HCT116 (cell line): ENCODE measurements at regions not wholly inside any gene's neighbourhood (a gene's known extent, or its start where the extent isn't known, plus 50 kb on each side); places are given as distances from the start of the nearest gene placed in this dataset.

ENCODE experiments used
- ATAC-seq: fragments of 200-7000 bp; cut with Tn5 transposase; 2 replicates; pipeline ENCODE4 v1.9.1; 2020; ENCODE audit warnings: mild to moderate bottlenecking, moderate library complexity
- BruUV-seq: library from RNA; stranded (reverse); fragments of 400-500 nt; replicated peaks from 2 replicates; lab custom pipeline; 2021; lab: Mats Ljungman, UMichigan
- CTCF ChIA-PET: fragments of 300-600 bp; sonication (Branson Sonifier 250); formaldehyde crosslinking; loops from one replicate; lab custom pipeline; 2021; ENCODE audit warnings: antibody characterized with exemption; lab: Charles Lee
- POLR2A ChIA-PET: fragments of 300-600, 350-600 bp; sonication (Branson Sonifier 250); formaldehyde crosslinking; loops from one replicate; lab custom pipeline; 2021; ENCODE audit warnings: antibody characterized with exemption; lab: Charles Lee
- RAD21 ChIA-PET, 2 experiments: fragments of 300-600 bp; sonication (Branson Sonifier 250); formaldehyde crosslinking; loops; one replicate each; lab custom pipeline; 2023; ENCODE audit warnings: low total read pairs in 2 of 2; ENCODE audit not compliant: uncharacterized antibody in 2 of 2, unreplicated experiment in 2 of 2, low non-redundant PET in 1 of 2; lab: Charles Lee
- DNase-seq: peaks from one replicate; pipeline ENCODE4 v3.0.0-alpha.2; 2010; ENCODE audit warnings: low read depth, low spot score
- H2AFZ ChIP-seq: fragments of 200-600 bp; shearing (Covaris generic), sonication (generic); 2 replicates; pipeline ENCODE4 v1.6.1; 2017; ENCODE audit warnings: low read depth, mixed run types, mixed read lengths, antibody characterized with exemption, low read length; ENCODE audit not compliant: poor library complexity, severe bottlenecking
- H3K27ac ChIP-seq: 2 replicates; pipeline ENCODE4 v1.5.1; 2012; ENCODE audit warnings: low read depth, low read length
- H3K27me3 ChIP-seq: fragments of 200-600 bp; sonication (generic); 2 replicates; pipeline ENCODE4 v1.6.1; 2016; ENCODE audit warnings: mixed run types, low read length, mixed read lengths; ENCODE audit not compliant: insufficient read depth
- H3K36me3 ChIP-seq, 2 experiments: fragments of 200-500 bp in 1 of 2; fragments of 200-600 bp in 1 of 2; sonication (Bioruptor generic) in 1 of 2; sonication (generic) in 1 of 2; 2 replicates each; pipeline versions ENCODE4 v1.5.1 to v1.6.1; 2014 to 2016; ENCODE audit warnings: low read length in 2 of 2, inconsistent platforms in 1 of 2, mixed read lengths in 1 of 2, mixed run types in 1 of 2; ENCODE audit not compliant: insufficient read depth in 2 of 2, control insufficient read depth in 1 of 2
- H3K4me1 ChIP-seq, 2 experiments: fragments of 200-600 bp in 1 of 2; sonication (generic) in 1 of 2; 2 replicates each; pipeline versions ENCODE4 v1.5.1 to v1.6.1; 2012 to 2017; ENCODE audit warnings: low read length in 2 of 2, inconsistent platforms in 1 of 2, mild to moderate bottlenecking in 1 of 2, mixed read lengths in 1 of 2, mixed run types in 1 of 2, moderate library complexity in 1 of 2; ENCODE audit not compliant: insufficient read depth in 2 of 2, control insufficient read depth in 1 of 2
- H3K4me2 ChIP-seq: fragments of 200-600 bp; sonication (generic); 2 replicates; pipeline ENCODE4 v1.6.1; 2017; ENCODE audit warnings: mixed run types, low read length, mixed read lengths
- H3K4me3 ChIP-seq, 2 experiments: fragments of 200-600 bp in 1 of 2; sonication (generic) in 1 of 2; replicated peaks in 1 of 2; 2 replicates each; pipeline ENCODE4 v1.5.1; 2011 to 2016; ENCODE audit warnings: low read length in 2 of 2, control low read depth in 1 of 2, low read depth in 1 of 2, mild to moderate bottlenecking in 1 of 2, mixed read lengths in 1 of 2, mixed run types in 1 of 2
- H3K79me2 ChIP-seq: fragments of 200-600 bp; sonication (generic); 2 replicates; pipeline ENCODE4 v1.6.1; 2017; ENCODE audit warnings: mild to moderate bottlenecking, mixed run types, low read length, moderate library complexity, mixed read lengths; ENCODE audit not compliant: insufficient read depth
- H3K9ac ChIP-seq: fragments of 200-600 bp; sonication (generic); 2 replicates; pipeline ENCODE4 v1.6.1; 2016; ENCODE audit warnings: low read length, mixed read lengths
- H3K9me2 ChIP-seq: fragments of 200-600 bp; sonication (generic), shearing (Covaris generic); 2 replicates; pipeline ENCODE4 v1.6.1; 2017; ENCODE audit warnings: mixed run types, mild to moderate bottlenecking, moderate library complexity; ENCODE audit not compliant: insufficient read depth
- H3K9me3 ChIP-seq, 2 experiments: fragments of 200-500 bp in 1 of 2; fragments of 200-600 bp in 1 of 2; sonication (Bioruptor generic) in 1 of 2; sonication (generic) in 1 of 2; 2 replicates each; pipeline ENCODE4 v1.6.1; 2014 to 2017; ENCODE audit warnings: low read length in 2 of 2, mixed read lengths in 2 of 2, inconsistent platforms in 1 of 2, low read depth in 1 of 2, mild to moderate bottlenecking in 1 of 2, mixed run types in 1 of 2, moderate library complexity in 1 of 2; ENCODE audit not compliant: control insufficient read depth in 1 of 2, insufficient read depth in 1 of 2
- H4K20me1 ChIP-seq: fragments of 200-600 bp; sonication (generic), shearing (Covaris generic); 2 replicates; pipeline ENCODE4 v1.6.1; 2017; ENCODE audit warnings: mixed run types, mild to moderate bottlenecking, moderate library complexity; ENCODE audit not compliant: insufficient read depth
- CEBPB ChIP-seq: IDR thresholded peaks from 2 replicates; pipeline ENCODE4 v1.6.1; 2012; ENCODE audit warnings: low read depth
- CTCF ChIP-seq, 3 experiments: fragments of 200-600 bp in 1 of 3; sonication (generic) in 1 of 3; IDR thresholded peaks in 2 of 3; conservative IDR thresholded peaks in 1 of 3; 2 replicates each; pipeline ENCODE4 v1.5.1; 2012 to 2017; ENCODE audit warnings: low read depth in 2 of 3, low read length in 2 of 3, antibody characterized with exemption in 1 of 3, borderline replicate concordance in 1 of 3, control low read depth in 1 of 3, mild to moderate bottlenecking in 1 of 3, mixed read lengths in 1 of 3, mixed run types in 1 of 3, moderate library complexity in 1 of 3; ENCODE audit not compliant: insufficient read depth in 1 of 3
- EGR1 ChIP-seq: IDR thresholded peaks from 2 replicates; pipeline ENCODE4 v1.6.1; 2012; ENCODE audit warnings: low read depth
- ELF1 ChIP-seq: IDR thresholded peaks from 2 replicates; pipeline ENCODE4 v1.6.1; 2012; ENCODE audit warnings: low read depth, borderline replicate concordance
- EZH2 ChIP-seq: fragments of 200-600 bp; sonication (generic); IDR thresholded peaks from 2 replicates; pipeline ENCODE4 v1.6.1; 2017; ENCODE audit warnings: antibody characterized with exemption, mixed run types
- EZH2phosphoT487 ChIP-seq: fragments of 200-600 bp; IDR thresholded peaks from 2 replicates; pipeline ENCODE4 v1.6.1; 2018; ENCODE audit warnings: antibody characterized with exemption, borderline replicate concordance
- FOSL1 ChIP-seq: IDR thresholded peaks from 2 replicates; pipeline ENCODE4 v1.6.1; 2012; ENCODE audit warnings: low read depth
- POLR2A ChIP-seq: IDR thresholded peaks from 2 replicates; pipeline ENCODE4 v1.7.0; 2011; ENCODE audit warnings: borderline replicate concordance; ENCODE audit not compliant: insufficient read depth, insufficient read length; ENCODE audit errors: extremely low read depth
- RAD21 ChIP-seq: IDR thresholded peaks from 2 replicates; pipeline ENCODE4 v1.6.1; 2012; ENCODE audit warnings: low read depth, mild to moderate bottlenecking
- SIN3A ChIP-seq: IDR thresholded peaks from 2 replicates; pipeline ENCODE4 v1.6.1; 2012; ENCODE audit warnings: low read depth
- SRF ChIP-seq: IDR thresholded peaks from 2 replicates; pipeline ENCODE4 v1.6.1; 2012; ENCODE audit warnings: low read depth
- TCF7L2 ChIP-seq: IDR thresholded peaks from 2 replicates; pipeline ENCODE4 v1.7.0; 2011; ENCODE audit warnings: borderline replicate concordance, inconsistent platforms; ENCODE audit not compliant: insufficient read depth, insufficient read length; ENCODE audit errors: extremely low read depth
- YY1 ChIP-seq: IDR thresholded peaks from 2 replicates; pipeline ENCODE4 v1.6.1; 2011; ENCODE audit warnings: low read length, low read depth, moderate library complexity, mild to moderate bottlenecking; ENCODE audit not compliant: insufficient replicate concordance; ENCODE audit errors: extremely low read depth
- ZNF274 ChIP-seq: fragments of 200-500 bp; sonication (Bioruptor generic); IDR thresholded peaks from 2 replicates; pipeline ENCODE4 v1.6.1; 2014; ENCODE audit warnings: mild to moderate bottlenecking, low read depth, low read length, inconsistent platforms
- intact Hi-C: fragments of 100-400 bp; cut with micrococcal nuclease; formaldehyde crosslinking; loops from 2 replicates; pipeline ENCODE4 v1.10.0; 2022
- TF ChIP-seq, protein P1 (sequence below): IDR thresholded peaks from 2 replicates; pipeline ENCODE4 v1.6.1; 2012
- TF ChIP-seq, protein P2 (sequence below): IDR thresholded peaks from 2 replicates; pipeline ENCODE4 v1.6.1; 2011; ENCODE audit warnings: mild to moderate bottlenecking, low read length, moderate library complexity; ENCODE audit not compliant: insufficient replicate concordance; ENCODE audit errors: extremely low read depth
- TF ChIP-seq, protein P3 (sequence below): IDR thresholded peaks from 2 replicates; pipeline ENCODE4 v1.6.1; 2012; ENCODE audit warnings: low read depth
- TF ChIP-seq, protein P4 (sequence below): IDR thresholded peaks from 2 replicates; pipeline ENCODE4 v1.6.1; 2012

GRCh38 chr6:139518556-139519091, 144.2 kb upstream of the CITED2 start:
- Histone ChIP-seq H2AFZ (no peak overlapping the region), H3K9ac (no peak overlapping the region), H3K27ac (no peak overlapping the region), H3K4me2 (no peak overlapping the region), H3K36me3 (no peaks in the 10 kb centered on the region), H3K79me2 (no peaks in the 10 kb centered on the region), H3K9me2 (no peaks in the 10 kb centered on the region), H4K20me1 (no peaks in the 10 kb centered on the region), H3K9me3 (no peaks in the 10 kb centered on the region), H3K27me3 (no peaks in the 10 kb centered on the region), H3K4me3 (no peak overlapping the region), H3K4me1 (peaks cover 2 to 18% of the 10 kb centered on the region in 2 experiments; a peak in 3 of 4 replicates)
- no peak for DNase-seq
- ChIA-PET POLR2A (no interaction called here), RAD21 (no interaction called here), CTCF (no interaction called here)
- no TSS peak for BruUV-seq
- intact Hi-C loops, result no loop called here
- ATAC-seq, result no peak
- TF ChIP-seq TCF7L2 (no peak), EZH2 (no peak), EGR1 (no peak), ZNF274 (no peak), EZH2phosphoT487 (no peak), YY1 (no peak), CEBPB (no peak), RAD21 (no peak), ELF1 (no peak), FOSL1 (no peak), SIN3A (no peak), CTCF (IDR thresholded peaks at IDR 0.05 in 2 of 3, conservative IDR thresholded peaks at IDR 0.05 in 1 of 3; ENCODE audit: borderline replicate concordance in 1 of 3, insufficient read depth in 1 of 3, low read depth in 2 of 3, low read length in 2 of 3) (no peak), POLR2A (no peak), SRF (no peak)
- TF ChIP-seq, protein P1, sequence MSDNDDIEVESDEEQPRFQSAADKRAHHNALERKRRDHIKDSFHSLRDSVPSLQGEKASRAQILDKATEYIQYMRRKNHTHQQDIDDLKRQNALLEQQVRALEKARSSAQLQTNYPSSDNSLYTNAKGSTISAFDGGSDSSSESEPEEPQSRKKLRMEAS, result no peak
- TF ChIP-seq, protein P2, sequence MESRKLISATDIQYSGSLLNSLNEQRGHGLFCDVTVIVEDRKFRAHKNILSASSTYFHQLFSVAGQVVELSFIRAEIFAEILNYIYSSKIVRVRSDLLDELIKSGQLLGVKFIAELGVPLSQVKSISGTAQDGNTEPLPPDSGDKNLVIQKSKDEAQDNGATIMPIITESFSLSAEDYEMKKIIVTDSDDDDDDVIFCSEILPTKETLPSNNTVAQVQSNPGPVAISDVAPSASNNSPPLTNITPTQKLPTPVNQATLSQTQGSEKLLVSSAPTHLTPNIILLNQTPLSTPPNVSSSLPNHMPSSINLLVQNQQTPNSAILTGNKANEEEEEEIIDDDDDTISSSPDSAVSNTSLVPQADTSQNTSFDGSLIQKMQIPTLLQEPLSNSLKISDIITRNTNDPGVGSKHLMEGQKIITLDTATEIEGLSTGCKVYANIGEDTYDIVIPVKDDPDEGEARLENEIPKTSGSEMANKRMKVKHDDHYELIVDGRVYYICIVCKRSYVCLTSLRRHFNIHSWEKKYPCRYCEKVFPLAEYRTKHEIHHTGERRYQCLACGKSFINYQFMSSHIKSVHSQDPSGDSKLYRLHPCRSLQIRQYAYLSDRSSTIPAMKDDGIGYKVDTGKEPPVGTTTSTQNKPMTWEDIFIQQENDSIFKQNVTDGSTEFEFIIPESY, result no peak
- TF ChIP-seq, protein P3, sequence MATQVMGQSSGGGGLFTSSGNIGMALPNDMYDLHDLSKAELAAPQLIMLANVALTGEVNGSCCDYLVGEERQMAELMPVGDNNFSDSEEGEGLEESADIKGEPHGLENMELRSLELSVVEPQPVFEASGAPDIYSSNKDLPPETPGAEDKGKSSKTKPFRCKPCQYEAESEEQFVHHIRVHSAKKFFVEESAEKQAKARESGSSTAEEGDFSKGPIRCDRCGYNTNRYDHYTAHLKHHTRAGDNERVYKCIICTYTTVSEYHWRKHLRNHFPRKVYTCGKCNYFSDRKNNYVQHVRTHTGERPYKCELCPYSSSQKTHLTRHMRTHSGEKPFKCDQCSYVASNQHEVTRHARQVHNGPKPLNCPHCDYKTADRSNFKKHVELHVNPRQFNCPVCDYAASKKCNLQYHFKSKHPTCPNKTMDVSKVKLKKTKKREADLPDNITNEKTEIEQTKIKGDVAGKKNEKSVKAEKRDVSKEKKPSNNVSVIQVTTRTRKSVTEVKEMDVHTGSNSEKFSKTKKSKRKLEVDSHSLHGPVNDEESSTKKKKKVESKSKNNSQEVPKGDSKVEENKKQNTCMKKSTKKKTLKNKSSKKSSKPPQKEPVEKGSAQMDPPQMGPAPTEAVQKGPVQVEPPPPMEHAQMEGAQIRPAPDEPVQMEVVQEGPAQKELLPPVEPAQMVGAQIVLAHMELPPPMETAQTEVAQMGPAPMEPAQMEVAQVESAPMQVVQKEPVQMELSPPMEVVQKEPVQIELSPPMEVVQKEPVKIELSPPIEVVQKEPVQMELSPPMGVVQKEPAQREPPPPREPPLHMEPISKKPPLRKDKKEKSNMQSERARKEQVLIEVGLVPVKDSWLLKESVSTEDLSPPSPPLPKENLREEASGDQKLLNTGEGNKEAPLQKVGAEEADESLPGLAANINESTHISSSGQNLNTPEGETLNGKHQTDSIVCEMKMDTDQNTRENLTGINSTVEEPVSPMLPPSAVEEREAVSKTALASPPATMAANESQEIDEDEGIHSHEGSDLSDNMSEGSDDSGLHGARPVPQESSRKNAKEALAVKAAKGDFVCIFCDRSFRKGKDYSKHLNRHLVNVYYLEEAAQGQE, result no peak
- TF ChIP-seq, protein P4, sequence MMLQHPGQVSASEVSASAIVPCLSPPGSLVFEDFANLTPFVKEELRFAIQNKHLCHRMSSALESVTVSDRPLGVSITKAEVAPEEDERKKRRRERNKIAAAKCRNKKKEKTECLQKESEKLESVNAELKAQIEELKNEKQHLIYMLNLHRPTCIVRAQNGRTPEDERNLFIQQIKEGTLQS, result no peak
- TF ChIP-seq, all 23 proteins: peak for 0
